ENCODE measurements at regions not wholly inside any gene's neighbourhood (a gene's known extent, or its start where the extent isn't known, plus 50 kb on each side); places are given as distances from the start of the nearest gene placed in this dataset.

DNA sequence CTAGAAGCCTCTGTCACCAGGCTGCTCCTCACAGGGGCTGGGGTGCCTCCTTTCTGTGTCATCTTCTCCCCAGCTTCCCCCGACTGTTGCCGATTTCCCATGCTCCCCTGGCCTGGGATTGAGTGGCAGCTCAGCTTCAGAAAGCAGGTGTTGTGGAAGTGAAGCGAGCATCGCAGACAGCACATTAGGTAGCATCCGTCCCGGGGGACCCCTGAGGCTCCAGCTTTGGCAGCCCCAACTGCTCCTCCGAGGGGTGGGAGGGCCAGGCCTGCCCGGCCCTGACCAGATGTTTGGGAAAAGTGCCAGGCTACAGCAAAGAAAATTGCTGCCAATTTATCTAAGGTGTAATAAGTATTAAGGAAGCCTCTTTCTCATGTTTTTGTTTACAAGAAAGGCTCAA is 1045.6 kb downstream of the BCL11B start:
- no peak for DNase-seq
- Histone ChIP-seq H3F3A (replicated peaks; ENCODE audit: insufficient read depth) (no peaks in the 10 kb centered on the region), H3K4me3 (ENCODE audit: low read depth in 2 of 2, low read length in 1 of 2) (no peak overlapping the region), H3K36me3 (replicated peaks in 1 of 2; ENCODE audit: control insufficient read depth in 1 of 2, insufficient read depth in 2 of 2, low read length in 1 of 2) (no peaks in the 10 kb centered on the region), H3K27me3 (ENCODE audit: insufficient read depth) (no peaks in the 10 kb centered on the region), H4K20me1 (ENCODE audit: insufficient read depth) (no peaks in the 10 kb centered on the region), H3K9me3 (no peaks in the 10 kb centered on the region), H3K9me2 (no peaks in the 10 kb centered on the region), H3K27ac (ENCODE audit: low read depth in 2 of 2, low read length in 1 of 2) (no peak overlapping the region), H3K4me1 (ENCODE audit: control insufficient read depth in 1 of 2, insufficient read depth in 2 of 2, low read depth in 1 of 2, low read length in 1 of 2) (no peaks in the 10 kb centered on the region), H3K4me2 (no peak overlapping the region), H3K79me2 (ENCODE audit: insufficient read depth) (no peaks in the 10 kb centered on the region), H2AFZ (ENCODE audit: low read depth) (no peak overlapping the region), H3K9ac (no peak overlapping the region)
- ChIA-PET POLR2A (no interaction called here), CTCF (no interaction called here)
- TF ChIP-seq FOSL2 (IDR thresholded peaks at IDR 0.05; ENCODE audit: borderline replicate concordance, low read depth) (no peak), TCF12 (IDR thresholded peaks at IDR 0.05) (no peak), FOXJ3 (CRISPR knock-in tag; IDR thresholded peaks at IDR 0.05) (no peak)
- 0% methylated on average over 8 of the region's 8 CpGs for WGBS (ENCODE audit: low lambda C conversion rate)

DNA sequence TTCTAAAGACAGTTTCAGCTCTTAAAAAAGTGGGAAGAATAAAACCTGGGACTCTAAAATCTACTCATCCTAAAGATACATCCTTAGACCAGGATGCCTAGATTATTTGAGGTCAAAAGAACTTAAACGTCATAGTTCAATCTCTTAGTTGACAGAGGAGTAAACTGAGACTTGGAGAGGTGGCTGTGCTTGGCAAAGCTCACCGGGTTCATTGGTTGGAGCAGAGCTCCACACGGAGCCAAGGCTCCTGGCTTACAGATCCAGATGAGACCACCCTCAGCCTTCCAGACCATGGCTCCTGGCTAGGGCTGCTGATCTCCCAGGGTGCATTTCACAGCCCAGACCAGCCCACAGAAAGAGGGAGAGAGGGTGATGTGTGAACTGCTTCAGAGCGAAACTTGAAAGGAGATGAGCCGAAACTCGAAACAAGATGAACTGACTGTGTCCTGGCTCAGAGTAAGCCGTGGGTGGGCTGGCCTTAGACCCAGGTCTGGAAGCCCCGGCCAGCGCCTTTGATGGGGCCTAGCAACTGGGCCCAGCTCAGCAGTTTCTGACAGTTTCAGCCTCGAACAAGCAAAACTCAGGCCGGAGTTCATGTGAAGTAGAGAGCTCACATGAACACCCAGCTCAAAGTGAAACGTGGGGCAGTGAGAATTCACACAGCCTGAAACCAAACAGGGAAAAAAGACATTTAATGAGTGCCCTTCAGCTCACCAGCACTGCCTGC is 1044.8 kb downstream of the BCL11B start:
- no peak for DNase-seq
- Histone ChIP-seq H3K9me2 (no peaks in the 10 kb centered on the region), H3K9me3 (no peaks in the 10 kb centered on the region), H3K27ac (ENCODE audit: low read depth in 2 of 2, low read length in 1 of 2) (no peak overlapping the region), H3K4me3 (ENCODE audit: low read depth in 2 of 2, low read length in 1 of 2) (no peak overlapping the region), H3K9ac (no peak overlapping the region), H3K27me3 (ENCODE audit: insufficient read depth) (no peaks in the 10 kb centered on the region), H2AFZ (ENCODE audit: low read depth) (no peak overlapping the region), H3K36me3 (replicated peaks in 1 of 2; ENCODE audit: control insufficient read depth in 1 of 2, insufficient read depth in 2 of 2, low read length in 1 of 2) (no peaks in the 10 kb centered on the region), H4K20me1 (ENCODE audit: insufficient read depth) (no peaks in the 10 kb centered on the region), H3F3A (replicated peaks; ENCODE audit: insufficient read depth) (no peaks in the 10 kb centered on the region), H3K4me2 (no peak overlapping the region), H3K79me2 (ENCODE audit: insufficient read depth) (no peaks in the 10 kb centered on the region), H3K4me1 (ENCODE audit: control insufficient read depth in 1 of 2, insufficient read depth in 2 of 2, low read depth in 1 of 2, low read length in 1 of 2) (no peaks in the 10 kb centered on the region)
- TF ChIP-seq RXRA (IDR thresholded peaks at IDR 0.05; ENCODE audit: borderline replicate concordance, low read depth): no peak
- TF ChIP-seq, protein P1, sequence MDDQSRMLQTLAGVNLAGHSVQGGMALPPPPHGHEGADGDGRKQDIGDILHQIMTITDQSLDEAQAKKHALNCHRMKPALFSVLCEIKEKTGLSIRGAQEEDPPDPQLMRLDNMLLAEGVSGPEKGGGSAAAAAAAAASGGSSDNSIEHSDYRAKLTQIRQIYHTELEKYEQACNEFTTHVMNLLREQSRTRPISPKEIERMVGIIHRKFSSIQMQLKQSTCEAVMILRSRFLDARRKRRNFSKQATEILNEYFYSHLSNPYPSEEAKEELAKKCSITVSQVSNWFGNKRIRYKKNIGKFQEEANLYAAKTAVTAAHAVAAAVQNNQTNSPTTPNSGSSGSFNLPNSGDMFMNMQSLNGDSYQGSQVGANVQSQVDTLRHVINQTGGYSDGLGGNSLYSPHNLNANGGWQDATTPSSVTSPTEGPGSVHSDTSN (IDR thresholded peaks at IDR 0.05): no peak
- TF ChIP-seq RCOR1 (IDR thresholded peaks at IDR 0.05; ENCODE audit: low read length): no peak
- TF ChIP-seq SIN3A (IDR thresholded peaks at IDR 0.05; ENCODE audit: borderline replicate concordance, low read depth, low read length): no peak
- TF ChIP-seq, protein P2, sequence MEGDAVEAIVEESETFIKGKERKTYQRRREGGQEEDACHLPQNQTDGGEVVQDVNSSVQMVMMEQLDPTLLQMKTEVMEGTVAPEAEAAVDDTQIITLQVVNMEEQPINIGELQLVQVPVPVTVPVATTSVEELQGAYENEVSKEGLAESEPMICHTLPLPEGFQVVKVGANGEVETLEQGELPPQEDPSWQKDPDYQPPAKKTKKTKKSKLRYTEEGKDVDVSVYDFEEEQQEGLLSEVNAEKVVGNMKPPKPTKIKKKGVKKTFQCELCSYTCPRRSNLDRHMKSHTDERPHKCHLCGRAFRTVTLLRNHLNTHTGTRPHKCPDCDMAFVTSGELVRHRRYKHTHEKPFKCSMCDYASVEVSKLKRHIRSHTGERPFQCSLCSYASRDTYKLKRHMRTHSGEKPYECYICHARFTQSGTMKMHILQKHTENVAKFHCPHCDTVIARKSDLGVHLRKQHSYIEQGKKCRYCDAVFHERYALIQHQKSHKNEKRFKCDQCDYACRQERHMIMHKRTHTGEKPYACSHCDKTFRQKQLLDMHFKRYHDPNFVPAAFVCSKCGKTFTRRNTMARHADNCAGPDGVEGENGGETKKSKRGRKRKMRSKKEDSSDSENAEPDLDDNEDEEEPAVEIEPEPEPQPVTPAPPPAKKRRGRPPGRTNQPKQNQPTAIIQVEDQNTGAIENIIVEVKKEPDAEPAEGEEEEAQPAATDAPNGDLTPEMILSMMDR (IDR thresholded peaks at IDR 0.05): no peak
- TF ChIP-seq, protein P3, sequence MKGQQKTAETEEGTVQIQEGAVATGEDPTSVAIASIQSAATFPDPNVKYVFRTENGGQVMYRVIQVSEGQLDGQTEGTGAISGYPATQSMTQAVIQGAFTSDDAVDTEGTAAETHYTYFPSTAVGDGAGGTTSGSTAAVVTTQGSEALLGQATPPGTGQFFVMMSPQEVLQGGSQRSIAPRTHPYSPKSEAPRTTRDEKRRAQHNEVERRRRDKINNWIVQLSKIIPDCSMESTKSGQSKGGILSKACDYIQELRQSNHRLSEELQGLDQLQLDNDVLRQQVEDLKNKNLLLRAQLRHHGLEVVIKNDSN (IDR thresholded peaks at IDR 0.05; ENCODE audit: borderline replicate concordance, low read depth): no peak
- TF ChIP-seq POLR2AphosphoS5 (IDR thresholded peaks at IDR 0.05; ENCODE audit: low read depth, low read length): no peak
- TF ChIP-seq, protein P4, sequence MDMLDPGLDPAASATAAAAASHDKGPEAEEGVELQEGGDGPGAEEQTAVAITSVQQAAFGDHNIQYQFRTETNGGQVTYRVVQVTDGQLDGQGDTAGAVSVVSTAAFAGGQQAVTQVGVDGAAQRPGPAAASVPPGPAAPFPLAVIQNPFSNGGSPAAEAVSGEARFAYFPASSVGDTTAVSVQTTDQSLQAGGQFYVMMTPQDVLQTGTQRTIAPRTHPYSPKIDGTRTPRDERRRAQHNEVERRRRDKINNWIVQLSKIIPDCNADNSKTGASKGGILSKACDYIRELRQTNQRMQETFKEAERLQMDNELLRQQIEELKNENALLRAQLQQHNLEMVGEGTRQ (IDR thresholded peaks at IDR 0.05; ENCODE audit: borderline replicate concordance, low read depth, low read length): no peak
- no peak for TF ChIP-seq ELF1 (IDR thresholded peaks at IDR 0.05)
- CTCF ChIA-PET: no interaction called here
- under 1% methylated on average over 12 of the region's 12 CpGs for WGBS (ENCODE audit: low lambda C conversion rate)
- POLR2A ChIA-PET: no interaction called here

Data from SK-N-SH (cell line).